NCI-H748 (cell line): ENCODE measurements at regions not wholly inside any gene's neighbourhood (a gene's known extent, or its start where the extent isn't known, plus 50 kb on each side); places are given as distances from the start of the nearest gene placed in this dataset.

ENCODE experiments used
- DNase-seq: peaks from one replicate; lab custom pipeline; 2025; ENCODE audit not compliant: unreplicated experiment; lab: John Stamatoyannopoulos, UW

DNA sequence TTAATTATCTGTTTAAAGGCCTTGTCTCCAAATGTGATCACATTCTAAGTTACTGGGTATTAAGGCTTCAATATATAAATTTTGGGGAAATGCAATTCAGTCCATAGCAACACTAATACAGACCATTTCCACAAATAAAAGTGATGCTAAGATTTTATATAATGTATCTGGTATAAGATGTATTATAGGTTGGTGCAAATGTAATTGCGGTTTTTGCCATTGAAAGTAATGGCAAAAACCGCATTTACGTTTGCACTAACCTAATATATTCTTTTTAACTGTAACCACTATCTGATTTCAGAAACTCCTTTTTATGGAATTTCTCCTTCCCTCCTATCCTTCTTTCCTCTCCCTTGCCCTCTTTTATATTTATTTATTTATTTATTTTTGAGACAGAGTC, 1020.6 kb downstream of the BCL11A start:
- no peak for DNase-seq

DNA sequence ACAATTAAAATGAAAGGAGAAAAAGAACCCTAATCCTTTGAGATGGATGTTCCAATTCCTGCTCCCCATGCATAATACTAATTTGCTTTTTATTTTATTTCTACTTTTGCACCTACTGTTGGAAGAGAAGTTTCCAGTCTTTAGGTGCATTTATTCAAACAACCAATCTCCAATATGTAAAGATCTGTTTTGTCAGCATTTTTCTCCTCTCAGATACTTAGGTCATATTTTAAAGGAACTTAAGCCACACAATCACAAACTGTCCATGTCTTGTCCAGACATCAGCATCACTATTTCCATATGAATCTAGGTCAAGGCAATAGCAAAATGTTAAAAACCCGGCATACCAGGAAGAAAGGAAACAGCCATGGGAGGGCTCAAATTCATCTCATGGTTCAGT, 1023.2 kb downstream of the BCL11A start:
- no peak for DNase-seq

DNA sequence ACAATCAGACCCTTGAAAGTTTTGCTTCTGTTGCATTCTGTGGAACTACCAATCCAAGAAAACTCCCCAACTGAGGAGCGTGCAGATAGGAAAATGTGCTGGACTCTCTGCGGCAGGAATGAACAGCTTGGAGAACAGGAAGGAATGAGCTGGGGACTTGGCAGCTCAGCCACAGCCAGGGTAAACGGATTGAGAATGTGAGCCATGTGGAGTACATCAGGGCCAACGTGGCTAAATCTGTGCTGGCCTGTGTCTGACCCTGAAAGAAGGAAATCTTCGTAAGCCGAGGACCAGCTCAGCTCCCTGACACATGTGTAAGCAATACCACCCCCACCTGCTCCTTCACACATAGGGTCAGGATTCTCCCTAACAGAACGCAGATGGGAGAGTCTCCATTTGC, 1023.7 kb downstream of the BCL11A start:
- no peak for DNase-seq

DNA sequence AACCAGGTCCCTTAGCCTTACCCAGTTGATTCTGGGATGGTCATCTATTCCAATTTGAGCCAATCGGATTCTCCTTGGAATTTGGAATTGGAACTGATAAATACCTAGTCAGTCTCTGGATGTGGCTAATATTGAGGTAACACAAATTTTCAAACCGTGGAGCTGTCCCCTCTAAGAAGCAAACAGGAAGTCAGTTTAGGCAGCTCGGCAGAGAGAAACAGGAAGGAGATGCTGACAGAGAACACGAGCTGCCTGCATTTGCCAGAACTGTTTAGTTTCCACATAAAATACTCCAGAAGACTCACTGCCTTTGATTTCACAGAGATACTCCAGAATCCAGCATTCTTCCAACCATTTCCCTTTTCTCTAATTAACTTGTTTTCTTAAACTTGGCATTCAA, 1024.9 kb downstream of the BCL11A start:
- DNase-seq: no peak

DNA sequence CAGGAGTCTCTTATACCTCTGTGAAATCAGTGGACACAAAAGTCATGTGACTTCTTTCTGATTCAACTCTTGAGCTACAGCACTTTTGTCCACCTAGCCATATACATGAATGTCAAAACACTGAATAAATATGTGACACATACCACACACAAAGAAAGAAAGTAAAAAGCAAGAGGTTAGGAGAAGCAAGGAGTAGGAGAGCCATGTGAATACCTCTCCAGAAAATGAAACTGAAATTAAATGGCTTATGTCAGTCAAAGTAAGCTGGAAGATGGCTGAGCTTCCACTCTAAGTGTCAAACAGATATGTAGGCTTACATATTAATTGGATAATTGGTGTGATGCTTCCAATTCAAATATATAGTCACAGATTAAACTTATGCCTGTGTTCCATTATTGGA, 1050.5 kb downstream of the BCL11A start:
- DNase-seq: no peak

DNA sequence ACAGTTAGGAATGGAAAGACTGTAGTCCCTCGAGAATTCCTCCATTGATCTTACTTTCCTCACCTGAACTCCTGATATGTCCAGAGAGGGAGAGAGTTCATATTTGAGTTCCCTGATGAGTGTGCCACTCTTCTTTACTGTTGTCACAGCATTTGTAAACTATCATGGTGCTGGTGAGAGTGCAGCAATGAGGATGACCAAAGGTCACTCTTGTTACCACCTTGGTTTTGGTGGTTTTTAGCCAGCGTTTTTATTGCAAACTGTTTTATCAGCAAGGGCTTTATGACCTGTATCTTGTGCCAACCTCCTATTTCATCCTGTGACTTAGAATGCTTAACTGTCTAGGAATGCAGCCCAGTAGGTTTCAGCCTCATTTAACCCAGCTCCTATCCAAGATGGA, 1062.5 kb downstream of the BCL11A start:
- DNase-seq: no peak

DNA sequence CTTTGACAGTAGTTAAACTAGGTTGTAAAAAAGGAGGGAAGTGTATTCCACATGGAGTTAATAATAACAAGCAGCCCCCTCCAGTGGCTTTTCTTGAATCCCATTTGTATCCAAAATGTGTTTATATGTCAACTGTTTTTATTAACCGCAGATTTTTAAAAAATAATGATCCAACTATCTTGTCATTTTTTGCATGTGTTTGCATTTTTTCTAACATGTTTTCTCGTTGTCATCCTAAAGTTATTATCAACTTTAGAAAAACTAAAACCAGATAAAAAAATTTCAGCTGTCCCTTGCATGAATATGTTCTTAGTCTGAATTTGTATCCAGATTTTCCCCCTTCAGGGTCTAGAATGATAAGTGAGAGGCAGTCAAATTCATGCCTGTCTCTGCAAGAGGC, 1063.3 kb downstream of the BCL11A start:
- DNase-seq: no peak

DNA sequence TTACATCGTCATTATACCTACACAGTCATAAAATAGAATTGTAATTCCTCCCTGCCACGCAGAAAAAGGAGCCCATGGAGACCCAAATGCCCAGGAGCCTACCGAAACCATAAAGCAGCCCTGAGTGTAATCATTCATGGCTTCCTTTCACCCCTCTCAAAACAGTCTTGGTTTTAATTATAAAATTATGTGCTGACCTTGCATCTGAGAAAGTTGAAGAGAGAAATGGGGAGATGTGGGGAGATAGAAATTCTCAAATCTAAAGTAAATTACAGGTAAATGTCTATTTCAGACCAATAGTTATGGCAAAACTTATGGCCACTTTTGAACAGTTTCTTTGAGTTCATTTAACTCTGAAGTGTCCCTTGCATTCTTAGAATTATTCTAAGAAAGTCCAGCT, 1068.8 kb downstream of the BCL11A start:
- DNase-seq: no peak

DNA sequence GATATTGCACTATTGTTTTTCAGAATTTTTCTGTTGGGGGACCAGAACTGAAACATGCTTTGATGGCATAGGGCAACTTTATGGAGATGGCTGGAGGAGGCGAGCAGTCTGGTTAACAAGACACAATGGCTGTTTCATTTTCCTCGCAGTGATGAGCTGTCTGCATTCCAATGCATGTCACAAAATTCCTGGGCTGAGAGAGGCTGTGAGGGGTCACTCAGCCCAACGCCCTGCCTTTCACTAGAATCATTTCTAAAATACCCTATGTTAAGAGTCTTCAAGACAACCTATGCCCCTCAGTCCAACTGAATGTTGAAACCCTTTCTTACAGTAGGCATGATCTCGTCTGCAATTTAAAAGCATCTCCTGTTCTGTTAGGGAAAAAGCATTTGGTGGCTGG, 1090.0 kb downstream of the BCL11A start:
- no peak for DNase-seq

DNA sequence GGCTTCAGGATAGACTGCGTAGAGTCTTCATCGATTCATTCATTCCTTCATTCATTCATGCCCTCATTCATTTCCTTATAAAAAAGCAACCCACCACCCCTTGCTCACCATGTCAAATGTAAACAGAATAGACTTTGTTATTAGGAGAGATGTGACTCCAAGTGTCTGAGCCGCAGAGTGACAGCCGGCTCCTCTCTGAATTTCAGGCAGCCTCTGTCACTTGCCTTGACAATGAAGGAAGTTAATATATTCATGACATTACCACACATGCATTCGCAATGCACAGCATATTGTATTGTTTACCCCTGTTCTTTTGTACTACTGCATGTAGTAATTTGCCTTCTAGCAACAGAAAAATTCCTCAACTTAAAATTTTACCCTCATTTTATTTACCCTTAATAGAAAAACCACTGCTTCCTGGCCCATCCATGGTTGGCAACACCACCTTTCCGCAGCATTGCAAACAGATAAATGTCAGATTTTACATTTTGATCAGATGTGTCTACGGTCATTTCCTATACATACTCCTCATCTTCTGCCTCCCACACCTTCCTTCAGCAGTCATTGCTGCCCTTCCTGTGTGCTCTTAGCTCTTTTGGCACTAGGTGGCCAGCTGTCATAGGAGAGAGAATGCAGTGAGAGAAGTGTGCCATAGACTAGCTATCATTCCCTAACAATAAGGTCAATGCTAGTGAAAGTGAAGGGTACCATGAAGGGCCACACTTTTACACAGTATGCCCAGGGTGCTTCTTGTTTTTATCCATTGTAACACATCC, 1090.8 kb downstream of the BCL11A start:
- no peak for DNase-seq

DNA sequence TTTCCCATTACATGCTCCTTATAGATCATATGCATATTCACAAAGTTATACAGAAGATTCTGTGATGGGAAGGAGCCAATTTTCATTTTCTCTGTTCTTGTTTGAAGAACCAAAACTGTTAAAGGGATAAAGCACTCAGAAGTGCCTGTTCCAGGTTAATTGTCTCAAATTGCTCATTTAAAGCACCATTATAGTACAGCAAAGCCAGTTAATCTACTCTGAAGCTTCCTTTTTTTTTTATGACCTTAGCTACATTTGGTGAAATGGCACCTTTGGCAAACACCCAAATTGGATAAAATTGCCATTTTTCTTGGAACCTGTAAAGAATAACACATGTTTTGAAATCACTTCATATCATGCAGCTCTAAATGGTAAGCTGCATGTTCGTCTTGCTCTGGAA, 1092.3 kb downstream of the BCL11A start:
- peak; percentile 76 for DNase-seq

DNA sequence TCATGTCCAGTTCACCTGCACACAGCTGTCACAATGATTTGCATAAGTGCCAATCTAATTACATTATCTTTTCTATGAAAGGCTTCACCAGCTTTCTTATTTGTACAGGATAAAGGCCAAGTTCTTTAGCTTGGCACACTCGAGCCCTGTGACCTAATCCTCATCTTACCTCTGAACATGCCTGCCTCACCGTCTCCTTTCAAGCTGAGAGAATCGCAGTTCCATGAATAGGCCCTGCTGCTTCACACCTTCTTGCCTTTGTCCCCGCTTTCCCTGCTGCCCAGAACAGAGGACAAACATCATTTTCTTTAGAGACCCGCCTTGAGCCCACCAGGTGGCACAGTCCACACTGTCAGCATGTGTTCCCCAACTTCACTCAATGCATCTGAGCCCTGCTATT, 1094.7 kb downstream of the BCL11A start:
- peak; percentile 91 for DNase-seq

DNA sequence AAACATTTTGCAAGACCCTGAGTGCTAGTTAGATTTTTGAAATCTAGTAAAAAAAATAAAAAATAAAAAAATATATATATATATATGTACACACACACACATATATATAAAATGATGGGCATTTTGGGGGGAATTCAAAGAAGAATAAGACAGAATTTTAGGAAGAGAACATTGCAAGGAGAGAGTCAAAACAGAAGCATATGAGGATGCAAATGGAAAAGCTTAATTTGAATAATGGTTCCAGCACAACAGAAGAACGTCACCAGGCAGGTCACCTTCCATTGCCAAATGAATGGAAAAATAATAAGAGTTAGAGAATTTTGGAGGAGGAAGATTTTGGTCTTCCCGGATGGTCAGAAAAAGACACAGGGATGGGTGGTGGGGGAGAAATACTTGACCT, 1097.2 kb downstream of the BCL11A start:
- no peak for DNase-seq

DNA sequence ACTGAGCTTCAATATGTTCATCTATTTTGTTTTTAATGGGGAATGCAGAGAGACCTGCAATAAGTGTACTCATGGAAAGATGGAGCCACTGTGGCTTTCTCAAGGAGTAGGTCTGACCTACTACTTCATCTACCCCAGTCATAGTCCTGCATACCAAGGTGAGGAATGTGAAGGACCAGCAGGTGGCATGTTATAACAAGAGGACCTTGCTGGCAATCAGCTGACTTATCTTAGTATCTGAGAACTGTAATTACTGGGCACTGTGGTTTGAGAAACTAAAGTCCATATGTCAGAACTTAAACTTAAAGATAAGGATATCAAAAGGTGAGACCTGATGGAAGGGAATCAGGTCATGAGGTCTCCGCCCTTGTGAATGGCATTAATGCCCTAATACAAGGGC, 1104.2 kb downstream of the BCL11A start:
- no peak for DNase-seq

DNA sequence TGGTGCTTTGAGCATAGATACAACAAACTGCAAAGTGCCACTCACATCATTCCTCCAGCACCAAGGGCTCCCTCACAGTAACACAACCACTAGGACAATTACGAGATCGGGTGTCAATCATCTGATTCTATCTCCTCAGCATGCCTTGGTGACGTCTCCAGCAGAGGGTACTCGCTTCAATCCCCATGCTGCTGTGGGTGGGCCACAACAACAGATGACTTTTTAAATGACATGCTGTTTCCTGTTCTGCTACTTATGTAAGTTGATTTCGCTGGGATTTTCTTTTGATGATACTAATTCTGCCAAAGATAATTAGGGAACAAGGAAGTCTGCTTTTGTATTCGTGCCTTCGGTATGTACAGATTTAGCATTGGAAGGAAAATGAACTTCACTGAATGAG, 1113.0 kb downstream of the BCL11A start:
- DNase-seq: no peak

DNA sequence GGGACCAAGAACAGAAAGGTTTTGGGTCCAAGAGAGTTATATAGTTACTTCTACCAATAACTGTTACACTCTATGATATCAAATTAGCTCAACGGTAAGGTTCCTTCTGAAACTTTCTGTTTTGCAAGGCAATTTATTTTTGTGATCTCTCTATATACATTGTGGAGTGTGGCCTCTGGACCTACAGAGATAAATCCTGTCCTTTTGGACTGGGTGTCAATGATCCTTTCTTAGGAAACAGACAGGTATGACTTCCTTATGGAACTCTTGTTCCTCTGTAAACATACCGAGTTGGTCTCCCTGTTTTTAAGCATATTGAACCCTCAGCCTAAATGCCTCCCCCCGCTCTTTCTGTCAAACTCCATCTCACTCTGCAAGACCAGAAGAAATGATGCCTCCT, 1117.8 kb downstream of the BCL11A start:
- no peak for DNase-seq

DNA sequence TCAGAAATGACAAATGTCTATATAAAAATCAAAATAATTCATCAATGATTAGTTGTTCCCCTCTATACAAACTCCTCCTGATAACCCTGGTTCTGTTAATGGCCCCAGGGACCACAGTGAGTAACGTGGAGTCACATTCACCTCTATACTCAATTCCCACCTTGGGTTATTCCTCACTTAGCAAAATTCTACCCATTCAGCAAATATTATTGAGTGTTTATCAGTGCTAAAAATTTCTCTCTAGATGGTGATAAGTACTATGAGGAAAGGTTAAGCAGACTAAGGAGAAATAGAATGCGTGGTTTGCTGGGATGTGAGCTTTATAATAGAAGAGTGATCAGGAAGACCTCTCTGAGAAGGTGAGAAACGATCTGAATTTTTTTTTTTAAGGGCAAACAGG, 1124.5 kb downstream of the BCL11A start:
- DNase-seq: no peak

DNA sequence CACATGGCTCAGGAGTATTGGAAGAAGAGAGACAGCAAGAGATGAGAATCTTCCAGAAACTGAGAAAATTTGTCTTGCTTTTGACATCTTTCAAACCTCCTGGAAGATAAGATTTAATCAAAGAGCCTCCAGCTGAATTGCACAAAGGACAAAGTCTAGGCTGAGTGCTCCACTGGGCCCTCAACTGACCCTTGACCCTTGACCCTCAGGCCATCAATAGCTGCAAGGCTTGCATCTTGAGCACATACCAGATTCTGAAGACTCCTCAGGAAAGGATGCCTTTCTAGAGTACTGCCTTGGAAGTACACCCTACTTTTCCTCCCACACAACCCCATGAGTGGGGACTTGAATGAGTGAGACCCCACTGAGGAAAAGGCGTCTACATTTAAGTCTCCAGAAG, 1125.5 kb downstream of the BCL11A start:
- no peak for DNase-seq

DNA sequence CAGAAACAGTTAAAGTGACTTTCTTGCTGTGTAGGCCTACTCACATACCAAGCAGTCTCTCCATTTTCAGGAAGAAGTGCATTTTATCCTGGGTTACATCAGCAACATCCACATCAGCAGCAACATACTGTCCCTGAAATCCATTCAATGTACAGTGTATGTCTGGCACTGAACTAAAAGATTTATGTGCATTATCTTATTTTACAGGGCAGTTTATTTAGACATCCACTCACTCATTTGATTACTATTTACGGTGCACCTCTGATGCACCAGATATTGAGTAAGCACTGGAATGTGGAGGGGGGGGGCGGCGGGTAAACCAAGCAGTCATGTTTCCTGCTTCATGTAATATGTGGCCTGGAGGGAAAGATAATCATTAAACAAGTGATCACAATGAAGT, 1128.2 kb downstream of the BCL11A start:
- DNase-seq: no peak

DNA sequence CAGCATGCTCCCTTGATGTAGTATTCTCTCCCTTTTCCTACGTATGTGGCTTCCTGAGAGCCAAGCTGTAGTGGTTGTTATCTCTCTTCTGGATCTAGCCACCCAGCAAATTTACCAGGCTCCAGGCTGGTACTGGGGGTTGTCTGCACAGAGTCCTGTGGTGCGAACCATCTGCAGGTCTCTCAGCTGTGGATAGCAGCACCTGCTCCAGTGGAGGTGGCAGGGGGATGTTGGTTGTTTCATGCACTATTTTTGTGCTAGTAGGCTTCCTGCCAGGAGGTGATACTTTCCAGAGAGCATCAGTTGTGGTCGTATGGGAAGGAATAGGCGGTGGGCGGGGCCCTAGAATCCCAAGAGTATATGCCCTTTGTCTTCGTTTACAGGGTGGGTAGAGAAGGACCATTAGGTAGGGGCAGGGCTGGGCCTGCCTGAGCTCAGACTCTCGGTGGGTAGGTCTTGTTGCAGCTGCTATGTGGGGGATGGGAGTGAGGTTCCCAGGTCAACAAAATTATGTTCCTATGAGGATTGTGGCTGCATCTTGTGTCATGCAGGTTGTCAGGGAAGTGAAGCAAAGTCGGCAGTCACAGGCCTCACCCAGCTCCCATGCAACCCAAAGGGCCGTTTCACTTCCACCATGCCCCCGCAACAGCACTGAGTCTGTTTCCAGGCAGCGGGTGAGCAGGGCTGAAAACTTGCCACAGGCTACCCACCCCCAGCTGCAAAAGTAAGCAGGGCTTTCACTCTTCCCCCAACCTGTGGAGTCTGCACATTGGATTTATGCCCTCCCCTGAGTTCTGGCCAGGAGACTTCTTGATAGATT, 1139.5 kb downstream of the BCL11A start:
- DNase-seq: peak; percentile 78

DNA sequence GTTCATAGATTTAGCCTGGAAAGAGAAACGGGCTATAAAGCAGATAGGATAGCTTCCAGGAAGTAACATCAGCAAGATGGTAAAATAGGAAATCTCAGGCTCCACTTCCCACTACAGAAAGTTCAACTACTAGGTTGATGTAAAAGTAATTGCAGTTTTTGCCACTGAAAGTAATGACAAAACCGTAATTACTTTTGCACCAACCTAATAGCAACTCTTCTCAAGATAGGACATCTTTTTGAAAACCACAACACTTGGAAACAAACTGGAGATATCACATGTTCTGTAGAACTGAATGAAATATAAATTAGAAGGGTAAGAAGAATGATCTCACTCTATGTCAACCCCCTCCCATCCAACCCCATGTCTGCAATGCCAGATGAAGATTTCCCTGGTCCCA, 1154.3 kb downstream of the BCL11A start:
- DNase-seq: no peak

DNA sequence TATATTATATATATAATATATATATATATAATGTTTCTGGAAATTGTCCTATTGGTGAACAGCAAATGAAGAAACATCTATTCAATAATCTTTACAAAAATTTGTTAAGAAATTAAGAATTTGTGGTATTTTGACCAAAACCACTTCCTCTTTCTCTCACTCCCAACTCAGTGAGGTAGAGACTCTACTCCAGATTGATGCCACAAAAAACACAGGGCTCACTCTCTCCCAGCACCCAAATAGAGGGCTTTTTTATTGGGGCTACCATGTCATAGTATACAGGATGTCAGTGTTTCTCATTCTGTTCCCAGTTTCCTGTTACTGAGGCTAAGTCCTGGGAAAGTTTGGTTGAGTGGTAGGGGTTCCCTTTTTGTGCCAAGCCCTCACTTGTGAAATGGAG, 1155.4 kb downstream of the BCL11A start:
- no peak for DNase-seq

DNA sequence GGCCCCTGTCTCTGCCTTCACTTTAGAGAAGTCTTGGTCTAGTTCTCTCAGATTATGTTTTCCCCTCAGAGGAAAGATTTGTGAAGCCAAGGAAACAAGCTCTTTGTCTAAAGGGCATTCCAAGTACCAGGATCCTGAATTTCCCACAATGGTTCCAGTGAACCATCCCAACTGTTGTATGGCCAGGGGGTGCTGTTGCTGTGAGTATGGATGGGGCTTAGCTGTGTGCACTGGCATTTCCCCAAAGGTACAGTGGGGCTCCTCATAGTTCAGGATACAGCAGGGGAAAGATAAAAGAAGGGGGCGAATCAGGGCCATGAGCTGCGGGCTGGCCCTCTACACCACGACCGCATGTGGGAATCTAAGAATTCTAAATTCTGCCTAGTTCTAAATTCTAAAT, 1154.0 kb upstream of the FANCL start:
- no peak for DNase-seq
